ENCODE measurements at regions not wholly inside any gene's neighbourhood (a gene's known extent, or its start where the extent isn't known, plus 50 kb on each side); places are given as distances from the start of the nearest gene placed in this dataset.

DNA sequence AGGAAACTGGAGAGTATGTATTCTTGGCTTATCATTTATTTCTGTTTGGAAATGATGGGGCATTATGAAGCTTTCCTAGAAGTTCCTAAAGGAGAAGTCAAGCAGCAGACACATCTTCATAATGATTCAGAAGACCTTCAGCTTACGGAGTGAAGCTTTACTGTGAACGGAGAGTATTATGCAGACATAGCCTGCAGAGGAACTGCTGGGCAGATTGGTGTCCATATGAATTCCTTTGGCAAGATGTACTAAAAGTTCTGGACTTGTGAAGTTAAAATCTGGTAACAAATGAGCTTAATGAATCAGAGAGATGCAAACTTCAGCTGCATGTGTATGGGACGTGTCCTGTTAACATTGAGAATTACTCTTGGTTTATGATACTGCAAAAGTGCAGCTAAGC is 60.1 kb downstream of the NABP1 start:
- no peak for DNase-seq (ENCODE audit: low read depth)
- H3K4me3 ChIP-seq (ENCODE audit: control insufficient read depth, low read depth, low read length): no peak overlapping the region
- TF ChIP-seq, protein P1, sequence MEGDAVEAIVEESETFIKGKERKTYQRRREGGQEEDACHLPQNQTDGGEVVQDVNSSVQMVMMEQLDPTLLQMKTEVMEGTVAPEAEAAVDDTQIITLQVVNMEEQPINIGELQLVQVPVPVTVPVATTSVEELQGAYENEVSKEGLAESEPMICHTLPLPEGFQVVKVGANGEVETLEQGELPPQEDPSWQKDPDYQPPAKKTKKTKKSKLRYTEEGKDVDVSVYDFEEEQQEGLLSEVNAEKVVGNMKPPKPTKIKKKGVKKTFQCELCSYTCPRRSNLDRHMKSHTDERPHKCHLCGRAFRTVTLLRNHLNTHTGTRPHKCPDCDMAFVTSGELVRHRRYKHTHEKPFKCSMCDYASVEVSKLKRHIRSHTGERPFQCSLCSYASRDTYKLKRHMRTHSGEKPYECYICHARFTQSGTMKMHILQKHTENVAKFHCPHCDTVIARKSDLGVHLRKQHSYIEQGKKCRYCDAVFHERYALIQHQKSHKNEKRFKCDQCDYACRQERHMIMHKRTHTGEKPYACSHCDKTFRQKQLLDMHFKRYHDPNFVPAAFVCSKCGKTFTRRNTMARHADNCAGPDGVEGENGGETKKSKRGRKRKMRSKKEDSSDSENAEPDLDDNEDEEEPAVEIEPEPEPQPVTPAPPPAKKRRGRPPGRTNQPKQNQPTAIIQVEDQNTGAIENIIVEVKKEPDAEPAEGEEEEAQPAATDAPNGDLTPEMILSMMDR (IDR thresholded peaks at IDR 0.05; ENCODE audit: control insufficient read depth, insufficient read depth, low read depth, low read length, missing control alignments): no peak

GRCh38 chr2:191738667-191739066 is 60.7 kb downstream of the NABP1 start:
- DNase-seq (ENCODE audit: low read depth): no peak
- H3K4me3 ChIP-seq (ENCODE audit: control insufficient read depth, low read depth, low read length): no peak overlapping the region
- TF ChIP-seq, protein P1 (IDR thresholded peaks at IDR 0.05; ENCODE audit: control insufficient read depth, insufficient read depth, low read depth, low read length, missing control alignments): no peak

- TF ChIP-seq, protein P1 (IDR thresholded peaks at IDR 0.05; ENCODE audit: control insufficient read depth, insufficient read depth, low read depth, low read length, missing control alignments): no peak
- no peak for DNase-seq (ENCODE audit: low read depth)
- no peak overlapping the region for H3K4me3 ChIP-seq (ENCODE audit: control insufficient read depth, low read depth, low read length)
These were observed 61.3 kb downstream of the NABP1 start for GRCh38 chr2:191739194-191739593.

GRCh38 chr2:191740016-191740419 is 62.1 kb downstream of the NABP1 start:
- TF ChIP-seq, protein P1 (IDR thresholded peaks at IDR 0.05; ENCODE audit: control insufficient read depth, insufficient read depth, low read depth, low read length, missing control alignments): no peak
- no peak for DNase-seq (ENCODE audit: low read depth)
- no peak overlapping the region for H3K4me3 ChIP-seq (ENCODE audit: control insufficient read depth, low read depth, low read length)

- no peak overlapping the region for H3K4me3 ChIP-seq (ENCODE audit: control insufficient read depth, low read depth, low read length)
These were observed 62.8 kb downstream of the NABP1 start for GRCh38 chr2:191740759-191741158.

DNA sequence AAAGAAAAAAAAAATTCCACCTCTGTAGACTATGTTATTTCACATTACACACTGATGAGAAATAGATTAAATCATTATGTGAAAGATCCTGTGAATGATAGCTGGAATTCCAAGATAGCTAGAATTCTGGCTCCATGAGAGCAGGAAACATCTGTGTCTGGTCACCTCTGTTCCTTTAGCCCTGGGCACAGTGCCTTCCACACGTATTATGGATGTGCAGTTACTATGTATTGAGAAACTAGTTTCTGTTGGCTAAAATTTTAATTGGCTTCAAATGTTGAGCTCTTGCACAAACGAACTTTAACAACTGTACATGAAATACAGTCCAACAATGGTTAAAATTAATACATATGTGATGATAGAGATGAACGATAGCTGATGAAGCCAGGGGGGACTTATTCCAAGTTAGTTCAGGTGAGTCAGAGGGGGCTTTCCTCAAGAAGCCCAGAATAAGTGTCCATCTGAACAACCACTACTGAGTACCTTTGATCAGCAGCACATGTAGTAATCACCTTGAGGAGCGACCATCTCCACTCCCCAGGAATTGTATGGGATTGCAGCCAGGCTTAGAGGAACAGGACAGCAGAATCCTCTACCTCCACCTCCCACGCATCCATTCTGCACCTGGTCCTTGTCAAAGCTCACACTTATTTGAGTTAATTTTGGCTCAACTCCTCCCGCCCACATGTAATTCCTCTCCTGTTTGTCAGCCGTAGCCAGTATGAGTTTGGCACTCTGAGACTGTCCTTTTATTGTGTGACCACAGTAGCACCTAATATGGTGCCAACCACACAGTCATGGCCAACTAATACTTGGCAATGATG is 68.6 kb downstream of the NABP1 start:
- TF ChIP-seq, protein P1 (IDR thresholded peaks at IDR 0.05; ENCODE audit: control insufficient read depth, insufficient read depth, low read depth, low read length, missing control alignments): no peak
- no peak overlapping the region for H3K4me3 ChIP-seq (ENCODE audit: control insufficient read depth, low read depth, low read length)
- DNase-seq (ENCODE audit: low read depth): peak; percentile 84

More at GRCh38 chr2:191740759-191741158, 62.8 kb downstream of the NABP1 start:
- TF ChIP-seq, protein P1 (IDR thresholded peaks at IDR 0.05; ENCODE audit: control insufficient read depth, insufficient read depth, low read depth, low read length, missing control alignments): no peak
- DNase-seq (ENCODE audit: low read depth): no peak
